PFSK-1 (cell line): ENCODE measurements at regions not wholly inside any gene's neighbourhood (a gene's known extent, or its start where the extent isn't known, plus 50 kb on each side); places are given as distances from the start of the nearest gene placed in this dataset.

Experiments
- FOXP2 ChIP-seq: optimal IDR thresholded peaks from 2 replicates; pipeline ENCODE3; 2011; ENCODE audit warnings: borderline replicate concordance, control low read depth, inconsistent platforms; ENCODE audit not compliant: insufficient read depth; ENCODE audit errors: extremely low read length, extremely low read depth
- POLR2AphosphoS5 ChIP-seq: IDR thresholded peaks from 2 replicates; pipeline ENCODE4 v1.6.1; 2012; ENCODE audit warnings: low read depth, mild to moderate bottlenecking, control low read depth, low read length, moderate library complexity
- SIN3A ChIP-seq: IDR thresholded peaks from 2 replicates; pipeline ENCODE4 v1.6.1; 2012; ENCODE audit warnings: mild to moderate bottlenecking, low read length, moderate library complexity, borderline replicate concordance; ENCODE audit not compliant: insufficient read depth
- TAF1 ChIP-seq: IDR thresholded peaks from 2 replicates; pipeline ENCODE4 v1.6.1; 2012; ENCODE audit warnings: low read length, control low read depth, borderline replicate concordance; ENCODE audit not compliant: insufficient read depth
- TF ChIP-seq, protein P1 (sequence below), 2 experiments: IDR thresholded peaks; 2 replicates each; pipeline versions ENCODE4 v1.6.1 to v1.8.0; 2011 to 2012; ENCODE audit warnings: low read depth in 2 of 2, low read length in 2 of 2, control low read depth in 1 of 2, inconsistent platforms in 1 of 2, mild to moderate bottlenecking in 1 of 2, moderate library complexity in 1 of 2; ENCODE audit not compliant: insufficient read depth in 1 of 2

DNA sequence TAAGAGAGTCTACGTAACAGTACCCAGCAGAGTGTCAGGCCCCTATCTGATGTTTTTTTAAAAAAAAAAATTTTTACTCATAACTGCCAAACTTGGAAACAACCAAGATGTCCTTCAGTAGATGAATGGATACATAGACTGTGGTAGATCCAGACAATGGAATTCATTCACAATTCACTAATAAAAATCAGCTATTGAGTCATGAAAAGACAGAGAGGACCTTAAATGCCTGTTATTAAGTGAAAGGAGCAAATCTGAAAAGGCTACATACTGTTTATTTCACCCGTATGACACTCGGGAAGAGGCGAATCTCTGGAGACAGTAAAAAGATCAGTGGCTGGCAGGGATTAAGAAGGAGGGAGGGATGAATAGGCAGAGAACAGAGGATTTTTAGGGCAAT, 541.4 kb upstream of the TENM4 start:
- no peak for TF ChIP-seq SIN3A
- no peak for TF ChIP-seq TAF1
- TF ChIP-seq, protein P1, sequence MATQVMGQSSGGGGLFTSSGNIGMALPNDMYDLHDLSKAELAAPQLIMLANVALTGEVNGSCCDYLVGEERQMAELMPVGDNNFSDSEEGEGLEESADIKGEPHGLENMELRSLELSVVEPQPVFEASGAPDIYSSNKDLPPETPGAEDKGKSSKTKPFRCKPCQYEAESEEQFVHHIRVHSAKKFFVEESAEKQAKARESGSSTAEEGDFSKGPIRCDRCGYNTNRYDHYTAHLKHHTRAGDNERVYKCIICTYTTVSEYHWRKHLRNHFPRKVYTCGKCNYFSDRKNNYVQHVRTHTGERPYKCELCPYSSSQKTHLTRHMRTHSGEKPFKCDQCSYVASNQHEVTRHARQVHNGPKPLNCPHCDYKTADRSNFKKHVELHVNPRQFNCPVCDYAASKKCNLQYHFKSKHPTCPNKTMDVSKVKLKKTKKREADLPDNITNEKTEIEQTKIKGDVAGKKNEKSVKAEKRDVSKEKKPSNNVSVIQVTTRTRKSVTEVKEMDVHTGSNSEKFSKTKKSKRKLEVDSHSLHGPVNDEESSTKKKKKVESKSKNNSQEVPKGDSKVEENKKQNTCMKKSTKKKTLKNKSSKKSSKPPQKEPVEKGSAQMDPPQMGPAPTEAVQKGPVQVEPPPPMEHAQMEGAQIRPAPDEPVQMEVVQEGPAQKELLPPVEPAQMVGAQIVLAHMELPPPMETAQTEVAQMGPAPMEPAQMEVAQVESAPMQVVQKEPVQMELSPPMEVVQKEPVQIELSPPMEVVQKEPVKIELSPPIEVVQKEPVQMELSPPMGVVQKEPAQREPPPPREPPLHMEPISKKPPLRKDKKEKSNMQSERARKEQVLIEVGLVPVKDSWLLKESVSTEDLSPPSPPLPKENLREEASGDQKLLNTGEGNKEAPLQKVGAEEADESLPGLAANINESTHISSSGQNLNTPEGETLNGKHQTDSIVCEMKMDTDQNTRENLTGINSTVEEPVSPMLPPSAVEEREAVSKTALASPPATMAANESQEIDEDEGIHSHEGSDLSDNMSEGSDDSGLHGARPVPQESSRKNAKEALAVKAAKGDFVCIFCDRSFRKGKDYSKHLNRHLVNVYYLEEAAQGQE (IDR thresholded peaks at IDR 0.05; ENCODE audit: insufficient read depth in 1 of 2, low read depth in 2 of 2, low read length in 2 of 2) = no peak
- no peak for TF ChIP-seq FOXP2
- no peak for TF ChIP-seq POLR2AphosphoS5

DNA sequence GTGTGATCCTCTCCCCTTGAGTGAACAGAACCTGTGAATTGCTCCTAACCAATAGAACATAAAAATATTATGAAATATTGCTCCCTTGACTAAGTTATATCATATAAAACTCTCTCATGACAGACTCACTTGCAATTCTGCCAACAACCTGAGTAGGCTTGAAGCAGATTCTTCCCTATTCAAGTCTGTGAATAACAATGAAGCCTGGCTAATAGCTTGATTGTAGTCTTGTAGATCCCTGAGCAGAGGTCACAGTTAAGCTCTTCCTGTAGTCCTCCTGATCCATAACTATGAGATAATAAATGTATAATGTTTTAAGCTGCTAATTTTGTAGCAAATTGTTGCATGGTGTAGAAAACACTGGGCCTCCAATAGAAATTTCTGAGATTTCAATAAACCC, 540.1 kb upstream of the TENM4 start:
- no peak for TF ChIP-seq POLR2AphosphoS5

DNA sequence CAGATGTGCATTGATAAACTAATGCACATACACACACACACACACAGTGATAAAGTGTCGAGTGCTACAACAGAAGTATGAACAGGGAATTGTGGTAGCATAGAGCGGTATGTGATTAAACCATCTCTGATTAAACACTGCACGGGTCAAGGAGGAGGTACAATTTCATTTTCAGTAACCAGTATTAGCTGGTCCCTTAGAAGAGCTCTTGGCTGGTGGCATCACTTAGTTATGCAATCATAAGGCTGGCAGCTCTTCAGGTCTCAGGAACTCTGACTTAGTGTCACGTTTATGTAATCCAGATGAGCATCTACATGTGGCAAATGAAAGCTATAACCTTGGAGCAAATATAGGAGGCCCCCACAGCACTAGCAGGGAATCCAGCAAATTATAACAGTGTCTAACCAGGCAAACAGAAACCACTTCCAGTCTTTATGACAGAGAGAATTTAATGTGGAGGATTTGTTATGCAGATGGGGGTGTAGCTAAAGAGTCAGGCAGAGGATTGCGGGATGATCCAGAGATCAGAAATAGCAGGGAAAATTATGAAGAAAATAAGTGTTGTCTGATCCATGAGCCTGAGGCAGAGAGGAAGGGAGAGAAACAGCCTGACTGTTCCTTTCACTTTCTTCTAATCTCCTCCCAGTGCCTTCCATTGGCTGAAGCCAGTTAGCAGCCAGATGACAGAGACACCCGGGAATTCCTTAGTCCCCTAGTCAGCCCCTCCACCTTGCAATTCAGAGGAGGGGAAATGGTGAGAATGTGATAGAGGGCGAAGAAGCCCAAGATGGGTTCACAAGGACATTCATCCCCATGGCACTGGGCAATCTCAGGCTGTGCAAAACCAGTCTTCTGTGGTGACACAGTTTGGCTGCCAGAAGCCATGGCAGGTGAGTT, 533.1 kb upstream of the TENM4 start:
- TF ChIP-seq TAF1 = no peak
- no peak for TF ChIP-seq FOXP2
- TF ChIP-seq SIN3A = no peak
- TF ChIP-seq, protein P1 (IDR thresholded peaks at IDR 0.05; ENCODE audit: insufficient read depth in 1 of 2, low read depth in 2 of 2, low read length in 2 of 2) = no peak
- no peak for TF ChIP-seq POLR2AphosphoS5

DNA sequence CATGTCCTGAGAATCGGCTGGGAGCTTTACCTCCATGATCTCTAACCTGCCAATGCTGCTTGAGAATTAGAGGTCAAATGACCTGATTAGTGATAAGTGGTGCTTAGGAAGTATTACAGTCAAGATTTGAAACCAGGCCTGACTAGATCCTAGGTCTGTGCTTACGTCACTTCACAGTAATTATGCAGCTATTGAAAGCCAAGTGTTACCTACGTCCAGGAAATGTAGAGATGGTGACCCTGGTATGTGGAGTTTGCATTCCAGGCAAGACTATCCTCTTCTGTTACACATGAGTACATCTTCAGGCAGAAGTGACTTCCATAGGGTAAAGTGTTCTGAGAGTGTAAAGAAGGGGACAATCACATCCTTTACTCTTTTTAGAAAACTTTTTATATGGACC, 530.4 kb upstream of the TENM4 start:
- no peak for TF ChIP-seq POLR2AphosphoS5
- TF ChIP-seq, protein P1 (IDR thresholded peaks at IDR 0.05; ENCODE audit: insufficient read depth in 1 of 2, low read depth in 2 of 2, low read length in 2 of 2) = no peak
- no peak for TF ChIP-seq TAF1
- TF ChIP-seq SIN3A = no peak

DNA sequence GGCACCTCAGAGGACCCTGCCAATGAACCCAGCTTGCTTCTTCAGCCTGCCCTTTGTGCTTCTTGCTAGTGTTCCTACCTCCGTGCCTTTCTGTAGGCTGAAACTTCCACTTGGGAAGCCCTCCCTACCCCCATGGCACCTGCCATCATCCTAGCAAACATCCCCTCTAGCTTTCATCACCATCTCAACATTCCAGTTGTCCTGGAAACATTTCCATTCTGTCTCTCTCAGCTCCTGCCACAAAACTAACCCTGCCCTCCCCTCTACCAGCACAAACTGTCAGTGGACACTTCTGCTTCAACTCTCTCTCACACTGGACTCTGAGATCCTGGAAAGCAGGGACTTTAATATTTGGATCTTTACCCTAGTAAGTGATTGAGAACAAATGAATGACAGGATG, 525.8 kb upstream of the TENM4 start:
- no peak for TF ChIP-seq TAF1
- TF ChIP-seq SIN3A = no peak
- TF ChIP-seq FOXP2 = no peak
- no peak for TF ChIP-seq POLR2AphosphoS5
- TF ChIP-seq, protein P1 (IDR thresholded peaks at IDR 0.05; ENCODE audit: insufficient read depth in 1 of 2, low read depth in 2 of 2, low read length in 2 of 2) = no peak
